HG03103 (cell line): ENCODE measurements at regions not wholly inside any gene's neighbourhood (a gene's known extent, or its start where the extent isn't known, plus 50 kb on each side); places are given as distances from the start of the nearest gene placed in this dataset.
"Not testable (repeated sequence)": the region's sequence is repeated elsewhere in the genome, so short reads cannot be mapped to it uniquely, and the experiment has no call there.

Source experiments
- ATAC-seq: cut with Tn5 transposase; IDR thresholded peaks from one replicate; pipeline ENCODE4 v1.9.1; 2021; ENCODE audit warnings: low read depth; ENCODE audit not compliant: unreplicated experiment

GRCh38 chr12:43255522-43256111 is 296.4 kb downstream of the ADAMTS20 start:
- ATAC-seq, result no peak

GRCh38 chr12:43252585-43252984 is 299.4 kb downstream of the ADAMTS20 start:
- ATAC-seq, result no peak

DNA sequence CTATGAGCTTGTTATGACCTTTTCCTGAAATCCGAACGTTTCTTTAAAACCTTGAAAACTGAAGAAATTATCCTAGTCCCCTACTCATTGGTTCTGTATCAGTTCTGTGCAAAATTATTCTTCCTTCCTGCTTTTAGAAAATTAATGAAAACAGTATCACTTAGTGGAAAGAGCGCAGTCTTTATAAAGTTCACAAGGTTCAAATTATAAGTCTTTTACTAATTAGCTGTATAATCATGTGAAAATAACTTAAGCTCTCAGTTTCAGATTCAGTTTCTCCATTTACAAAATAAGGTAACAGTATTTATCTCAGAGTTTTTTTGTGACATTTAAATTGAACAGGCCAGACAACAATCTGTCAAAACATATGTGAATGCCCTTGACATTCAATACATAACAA is 306.1 kb downstream of the ADAMTS20 start:
- ATAC-seq, result no peak

DNA sequence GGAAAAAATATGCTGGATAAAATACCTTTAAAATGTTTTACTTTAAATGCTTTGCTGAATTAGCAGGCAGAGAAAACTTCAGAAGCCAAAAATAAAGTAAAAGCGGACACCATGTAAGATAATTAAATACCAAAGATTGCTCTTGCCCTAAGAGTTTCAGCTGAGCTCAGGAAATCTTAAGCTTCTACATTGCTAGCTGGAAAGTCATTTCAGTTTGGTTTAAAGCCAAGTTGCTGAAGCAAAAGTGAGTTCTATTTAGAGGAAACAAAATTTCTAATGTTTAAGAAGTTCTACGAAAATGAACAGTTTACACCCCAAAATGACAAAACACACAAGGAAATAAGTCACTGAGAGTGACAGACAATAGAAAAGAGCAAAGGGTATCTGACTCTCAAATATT is 310.0 kb downstream of the ADAMTS20 start:
- ATAC-seq, result no peak

- ATAC-seq, result no peak
Measured at GRCh38 chr12:43238281-43238680, 313.7 kb downstream of the ADAMTS20 start.

GRCh38 chr12:43237238-43237879 is 314.6 kb downstream of the ADAMTS20 start:
- ATAC-seq, result no peak

DNA sequence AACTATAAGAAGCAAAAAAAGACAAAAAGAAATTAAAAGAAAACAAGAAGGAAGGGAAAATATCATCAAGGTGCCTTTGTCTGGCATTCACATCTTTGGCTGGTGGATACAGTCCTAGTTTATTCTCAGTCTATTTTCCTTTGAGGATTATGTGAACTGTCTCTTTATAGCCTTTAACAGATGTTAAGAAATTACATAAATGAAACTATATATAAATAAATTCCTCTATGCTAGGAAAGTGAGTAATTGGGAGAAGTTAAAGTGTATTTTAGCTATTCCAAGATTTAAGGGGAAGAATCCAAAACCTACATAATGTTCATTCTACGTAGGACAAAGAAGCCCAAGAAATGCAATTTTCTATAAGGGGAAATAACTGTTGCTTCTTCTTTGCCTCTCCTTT is 316.3 kb downstream of the ADAMTS20 start:
- no peak for ATAC-seq

DNA sequence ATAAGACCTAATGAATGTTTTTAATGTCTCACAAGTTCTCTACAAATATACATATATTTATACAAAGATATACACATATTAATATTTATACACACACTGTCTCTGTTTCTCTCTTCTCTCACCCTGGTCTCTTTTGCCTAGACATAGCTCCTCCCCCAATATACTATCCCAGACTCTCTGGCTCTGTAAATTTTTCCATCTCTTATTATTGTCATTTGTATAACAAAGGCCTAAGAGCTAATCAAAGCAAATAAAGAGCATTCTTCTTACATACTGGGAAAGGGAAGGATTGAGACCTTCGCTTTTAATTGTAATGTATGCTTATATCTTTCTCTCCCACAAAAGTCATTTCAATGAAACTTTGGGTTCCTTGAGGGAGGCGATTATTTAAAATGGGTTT is 318.1 kb downstream of the ADAMTS20 start:
- ATAC-seq, result no peak

DNA sequence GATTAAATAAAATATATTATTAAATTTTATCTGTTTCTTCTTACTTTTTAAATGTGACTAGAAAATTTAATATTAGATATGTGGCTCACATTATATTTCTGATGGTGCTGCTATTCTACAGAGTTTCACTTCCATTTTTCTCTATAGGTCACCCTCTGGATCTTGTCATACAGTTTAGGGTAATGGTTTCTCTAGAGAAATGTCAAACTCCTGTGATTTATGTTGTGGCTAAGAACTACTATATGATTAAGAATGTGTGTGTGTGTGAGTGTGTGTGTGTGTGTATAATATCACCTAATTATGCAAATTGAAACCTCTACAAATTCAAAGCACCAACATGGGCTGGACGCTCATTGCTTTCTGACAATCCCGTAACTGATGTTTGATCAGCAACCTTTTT is 325.9 kb downstream of the ADAMTS20 start:
- no peak for ATAC-seq

- not testable (repeated sequence) for ATAC-seq
Measured at GRCh38 chr12:43224190-43224805, 327.7 kb downstream of the ADAMTS20 start.

DNA sequence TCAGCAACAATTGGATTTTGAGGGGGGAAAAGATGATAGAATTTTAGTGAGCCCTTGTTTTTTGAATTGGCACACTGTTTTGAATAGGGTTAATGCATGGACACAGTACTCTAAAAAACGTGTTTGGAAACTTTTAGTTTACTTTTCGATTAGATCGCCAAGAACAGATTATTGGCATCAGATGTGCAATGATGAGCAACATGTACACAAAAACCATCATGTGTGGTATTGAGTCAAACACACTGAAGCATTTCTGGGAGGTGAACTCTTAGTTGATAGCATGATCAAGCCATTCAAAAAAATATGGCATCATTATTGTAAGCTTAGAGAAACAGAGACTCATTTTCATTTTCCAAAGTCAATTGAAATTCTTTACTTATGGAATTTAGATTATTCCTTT is 329.2 kb downstream of the ADAMTS20 start:
- ATAC-seq, result no peak

DNA sequence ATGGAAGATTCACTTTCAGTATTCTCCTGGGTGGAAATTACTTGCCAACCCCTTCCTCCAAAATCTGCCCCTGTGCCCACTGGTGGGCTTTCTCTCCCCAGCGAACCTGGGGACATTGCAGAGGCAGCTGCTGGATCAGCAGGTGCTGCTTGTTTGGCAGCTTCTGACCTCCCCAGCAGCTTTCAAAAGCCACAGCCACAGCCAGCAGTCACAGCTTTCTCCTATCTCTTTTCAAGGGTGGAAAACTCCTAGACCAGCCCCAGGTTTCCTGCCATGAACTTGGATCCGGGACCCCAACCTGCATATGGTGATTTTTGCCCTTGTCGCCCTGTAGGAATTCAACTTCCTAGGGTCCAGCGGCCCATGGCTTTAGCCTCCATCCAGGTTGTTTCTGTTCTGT is 330.8 kb downstream of the ADAMTS20 start:
- no peak for ATAC-seq

- ATAC-seq, result no peak
Measured at GRCh38 chr12:43216490-43216889, 335.5 kb downstream of the ADAMTS20 start.

DNA sequence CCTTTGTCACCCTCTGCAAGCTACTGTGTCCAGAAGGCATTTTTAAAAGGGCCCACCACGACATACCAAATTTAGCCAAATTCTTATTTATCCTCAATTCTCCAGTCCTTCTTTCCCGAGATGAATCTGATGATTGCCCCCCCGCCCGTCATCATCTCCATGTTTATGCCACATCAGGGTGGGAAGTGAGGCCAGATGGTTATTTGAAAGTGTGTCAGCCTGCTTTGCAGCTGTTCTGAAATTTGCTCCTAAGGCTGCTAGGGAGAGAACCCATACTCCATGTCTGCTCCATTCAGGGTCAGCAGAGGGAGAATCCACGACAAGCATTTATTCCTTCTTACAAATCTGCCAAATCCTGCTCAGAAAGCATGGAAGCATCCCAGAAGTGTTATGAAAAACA is 337.8 kb downstream of the ADAMTS20 start:
- no peak for ATAC-seq

- ATAC-seq, result no peak
Measured at GRCh38 chr12:43213608-43214007, 338.4 kb downstream of the ADAMTS20 start.

GRCh38 chr12:43210485-43211192 is 341.4 kb downstream of the ADAMTS20 start:
- peak; percentile 96 for ATAC-seq

DNA sequence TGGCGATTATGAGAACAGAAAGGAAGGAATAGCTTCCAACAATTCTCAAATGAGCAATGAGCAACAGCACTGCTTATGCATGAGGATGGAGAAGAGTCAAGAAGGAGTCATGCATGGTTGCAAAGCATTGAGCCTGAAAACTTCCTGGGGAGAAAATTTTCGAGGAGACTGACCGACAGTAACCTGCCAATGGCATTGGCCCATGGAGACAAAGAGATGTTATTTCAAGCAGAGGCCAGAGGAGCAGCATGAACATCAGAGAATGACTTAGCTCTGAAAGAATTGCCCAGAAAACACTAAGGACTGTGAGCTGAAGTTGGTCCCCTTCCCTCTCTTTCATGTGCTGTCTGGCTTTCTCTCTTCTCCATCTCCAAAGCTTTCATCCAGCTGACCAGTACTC is 343.4 kb downstream of the ADAMTS20 start:
- ATAC-seq, result no peak

GRCh38 chr12:43208221-43208620 is 343.8 kb downstream of the ADAMTS20 start:
- ATAC-seq, result no peak

DNA sequence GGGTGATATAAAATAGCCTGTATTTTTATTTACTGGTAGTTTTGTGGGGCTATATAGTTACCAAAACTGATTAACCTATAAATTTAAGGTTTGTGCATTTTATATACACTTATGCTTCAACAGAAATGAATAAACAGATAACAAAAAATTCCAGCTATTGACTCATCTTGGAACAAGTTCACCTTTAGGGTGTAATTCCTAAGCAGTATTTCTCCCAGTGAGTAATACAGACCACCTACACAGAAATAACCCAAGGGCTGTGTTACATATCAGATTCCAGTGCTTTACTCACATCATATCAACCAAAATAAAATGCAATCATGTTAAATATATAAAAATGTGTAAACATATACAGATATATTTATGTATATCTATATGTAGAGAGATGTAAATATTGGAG is 345.6 kb downstream of the ADAMTS20 start:
- ATAC-seq, result no peak

DNA sequence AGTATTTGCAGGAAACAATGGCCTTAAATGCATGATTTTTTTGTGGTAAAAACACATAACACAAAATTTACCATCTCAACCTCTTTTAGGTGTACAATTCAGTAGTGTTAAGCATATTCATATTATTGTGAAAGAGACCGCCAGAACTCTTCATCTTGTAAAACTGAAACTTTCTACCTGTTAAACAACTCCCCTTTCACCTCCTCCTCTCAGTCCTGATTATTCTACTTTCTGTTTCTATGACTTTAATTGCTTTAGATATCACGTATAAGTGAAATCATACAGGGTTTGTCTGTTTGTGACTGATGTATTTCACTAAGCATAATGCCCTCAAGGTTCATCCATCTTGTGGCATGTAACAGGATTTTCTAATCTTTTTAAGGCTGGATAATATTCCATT is 353.4 kb downstream of the ADAMTS20 start:
- no peak for ATAC-seq

- ATAC-seq, result no peak
Measured at GRCh38 chr12:43196268-43196907, 355.6 kb downstream of the ADAMTS20 start.
